ENCODE measurements at regions not wholly inside any gene's neighbourhood (a gene's known extent, or its start where the extent isn't known, plus 50 kb on each side); places are given as distances from the start of the nearest gene placed in this dataset.
"Not testable (repeated sequence)": the region's sequence is repeated elsewhere in the genome, so short reads cannot be mapped to it uniquely, and the experiment has no call there.

- Histone ChIP-seq H3K9me3 (ENCODE audit: control insufficient read depth in 4 of 4, insufficient read depth in 3 of 4, low read length in 3 of 4) (no peaks in the 10 kb centered on the region), H3K4me1 (ENCODE audit: control insufficient read depth in 5 of 5, insufficient read depth in 5 of 5, low read length in 5 of 5) (no peaks in the 10 kb centered on the region), H3K9ac (ENCODE audit: insufficient read depth in 1 of 2, low read length in 2 of 2) (no peak overlapping the region), H3K4me3 (no peak overlapping the region), H3K27me3 (ENCODE audit: control insufficient read depth in 3 of 3, insufficient read depth in 3 of 3, low read length in 2 of 3) (no peaks in the 10 kb centered on the region), H3K36me3 (ENCODE audit: control insufficient read depth in 4 of 4, insufficient read depth in 4 of 4, low read length in 4 of 4) (no peaks in the 10 kb centered on the region), H3K27ac (ENCODE audit: low read depth in 1 of 2, low read length in 1 of 2) (no peak overlapping the region)
- no peak for DNase-seq
- no peak for ATAC-seq (ENCODE audit: insufficient read depth, low FRiP score)
- TF ChIP-seq CTCF (IDR thresholded peaks at IDR 0.05; ENCODE audit: control extremely low read depth, extremely low read depth): no peak
- WGBS, 2 donors: 66 to 79% methylated on average over 4 of the region's 4 CpGs
Observed at GRCh38 chr15:53189860-53190259, 399.7 kb upstream of the ONECUT1 start.

GRCh38 chr15:53183449-53183848 is 393.3 kb upstream of the ONECUT1 start:
- not testable (repeated sequence) for DNase-seq

GRCh38 chr15:53171571-53171970 is 381.4 kb upstream of the ONECUT1 start:
- TF ChIP-seq CTCF (IDR thresholded peaks at IDR 0.05; ENCODE audit: control extremely low read depth, extremely low read depth): no peak
- H3K9me3 ChIP-seq (ENCODE audit: control insufficient read depth in 4 of 4, insufficient read depth in 3 of 4, low read length in 3 of 4): peaks cover 0 to 2% (median 0%) of the 10 kb centered on the region in 4 donors
- H3K9ac ChIP-seq (ENCODE audit: insufficient read depth in 1 of 2, low read length in 2 of 2): no peak overlapping the region
- 92 to 97% methylated on average over 1 of the region's 1 CpG for WGBS, 2 donors
- DNase-seq (no peak), ATAC-seq (ENCODE audit: insufficient read depth, low FRiP score) (no peak)
- no peaks in the 10 kb centered on the region for H3K4me1 ChIP-seq (ENCODE audit: control insufficient read depth in 5 of 5, insufficient read depth in 5 of 5, low read length in 5 of 5)
- no peaks in the 10 kb centered on the region for H3K27me3 ChIP-seq (ENCODE audit: control insufficient read depth in 3 of 3, insufficient read depth in 3 of 3, low read length in 2 of 3)
- H3K4me3 ChIP-seq: no peak overlapping the region
- H3K36me3 ChIP-seq (ENCODE audit: control insufficient read depth in 4 of 4, insufficient read depth in 4 of 4, low read length in 4 of 4): no peaks in the 10 kb centered on the region
- H3K27ac ChIP-seq (ENCODE audit: low read depth in 1 of 2, low read length in 1 of 2): no peak overlapping the region

More at GRCh38 chr15:53183449-53183848, 393.3 kb upstream of the ONECUT1 start:
- WGBS, 2 donors: 86 to 89% methylated on average over 9 of the region's 9 CpGs
- not testable (repeated sequence) for H3K9me3 ChIP-seq (ENCODE audit: control insufficient read depth in 4 of 4, insufficient read depth in 3 of 4, low read length in 3 of 4); H3K9ac ChIP-seq (ENCODE audit: insufficient read depth in 1 of 2, low read length in 2 of 2); H3K27me3 ChIP-seq (ENCODE audit: control insufficient read depth in 3 of 3, insufficient read depth in 3 of 3, low read length in 2 of 3); H3K4me1 ChIP-seq (ENCODE audit: control insufficient read depth in 5 of 5, insufficient read depth in 5 of 5, low read length in 5 of 5); H3K4me3 ChIP-seq; ATAC-seq (ENCODE audit: insufficient read depth, low FRiP score); H3K27ac ChIP-seq (ENCODE audit: low read depth in 1 of 2, low read length in 1 of 2); H3K36me3 ChIP-seq (ENCODE audit: control insufficient read depth in 4 of 4, insufficient read depth in 4 of 4, low read length in 4 of 4)

GRCh38 chr15:53166684-53167201 is 376.6 kb upstream of the ONECUT1 start:
- peaks cover 0 to 2% (median 0%) of the 10 kb centered on the region in 3 donors for H3K27me3 ChIP-seq (ENCODE audit: control insufficient read depth in 3 of 3, insufficient read depth in 3 of 3, low read length in 2 of 3)
- H3K27ac ChIP-seq (ENCODE audit: low read depth in 1 of 2, low read length in 1 of 2): no peak overlapping the region
- no peak for TF ChIP-seq CTCF (IDR thresholded peaks at IDR 0.05; ENCODE audit: control extremely low read depth, extremely low read depth)
- 72 to 83% methylated on average over 2 of the region's 2 CpGs for whole genome bisulfite sequencing, 2 donors
- no peaks in the 10 kb centered on the region for H3K9me3 ChIP-seq (ENCODE audit: control insufficient read depth in 4 of 4, insufficient read depth in 3 of 4, low read length in 3 of 4)
- no peak overlapping the region for H3K9ac ChIP-seq (ENCODE audit: insufficient read depth in 1 of 2, low read length in 2 of 2)
- H3K4me3 ChIP-seq: no peak overlapping the region
- DNase-seq (no peak), ATAC-seq (ENCODE audit: insufficient read depth, low FRiP score) (no peak)
- no peaks in the 10 kb centered on the region for H3K4me1 ChIP-seq (ENCODE audit: control insufficient read depth in 5 of 5, insufficient read depth in 5 of 5, low read length in 5 of 5)
- no peaks in the 10 kb centered on the region for H3K36me3 ChIP-seq (ENCODE audit: control insufficient read depth in 4 of 4, insufficient read depth in 4 of 4, low read length in 4 of 4)

Data from lung (tissue), 11 donors.